GM23338 (cell line): ENCODE measurements at regions not wholly inside any gene's neighbourhood (a gene's known extent, or its start where the extent isn't known, plus 50 kb on each side); places are given as distances from the start of the nearest gene placed in this dataset.

Experiments used
- ATAC-seq: fragments of 200-7000 bp; cut with Tn5 transposase; 3 replicates; pipeline ENCODE4 v1.9.1; 2020
- DNase-seq: peaks from one replicate; pipeline ENCODE4 v3.0.0-alpha.2; 2015; ENCODE audit warnings: low spot score
- H2AFZ ChIP-seq: fragments of 200-600 bp; sonication (generic); 2 replicates; pipeline ENCODE4 v1.8.0; 2016; ENCODE audit warnings: antibody characterized with exemption, mild to moderate bottlenecking, moderate library complexity
- H3F3A ChIP-seq: fragments of 200-600 bp; sonication (generic); replicated peaks from 2 replicates; pipeline ENCODE4 v1.8.0; 2017; ENCODE audit warnings: antibody characterized with exemption, mixed run types, low read depth
- H3K27ac ChIP-seq: fragments of 200-600 bp; sonication (generic); 2 replicates; pipeline ENCODE4 v1.6.1; 2016; ENCODE audit warnings: low read depth
- H3K27me3 ChIP-seq: fragments of 200-600 bp; sonication (generic); 2 replicates; pipeline ENCODE4 v1.8.0; 2016; ENCODE audit warnings: mild to moderate bottlenecking, mixed run types, moderate library complexity; ENCODE audit not compliant: insufficient read depth
- H3K36me3 ChIP-seq: fragments of 200-600 bp; sonication (generic); 2 replicates; pipeline ENCODE4 v1.8.0; 2016; ENCODE audit warnings: mild to moderate bottlenecking; ENCODE audit not compliant: insufficient read depth
- H3K4me1 ChIP-seq: fragments of 200-600 bp; sonication (generic); 2 replicates; pipeline ENCODE4 v1.8.0; 2016; ENCODE audit warnings: mild to moderate bottlenecking, moderate library complexity; ENCODE audit not compliant: insufficient read depth
- H3K4me2 ChIP-seq: fragments of 200-600 bp; sonication (generic); 2 replicates; pipeline ENCODE4 v1.7.1; 2017; ENCODE audit warnings: mixed run types
- H3K4me3 ChIP-seq: fragments of 200-600 bp; sonication (generic); 2 replicates; pipeline ENCODE4 v1.6.1; 2016; ENCODE audit warnings: mixed run types
- H3K79me2 ChIP-seq: fragments of 200-600 bp; sonication (generic); replicated peaks from 2 replicates; pipeline ENCODE4 v1.8.0; 2017; ENCODE audit warnings: mild to moderate bottlenecking; ENCODE audit not compliant: insufficient read depth
- H3K9me2 ChIP-seq: fragments of 200-600 bp; sonication (generic); 2 replicates; pipeline ENCODE4 v1.8.0; 2017; ENCODE audit not compliant: insufficient read depth
- H4K20me1 ChIP-seq: fragments of 200-600 bp; sonication (generic); replicated peaks from 2 replicates; pipeline ENCODE4 v1.8.0; 2017; ENCODE audit warnings: mild to moderate bottlenecking; ENCODE audit not compliant: insufficient read depth
- H3K27ac Mint-ChIP-seq: 2 replicates; pipeline ENCODE4 v1.8.0; 2020; ENCODE audit warnings: inconsistent platforms, mild to moderate bottlenecking, moderate library complexity, mixed read lengths
- H3K27me3 Mint-ChIP-seq: 3 replicates; pipeline ENCODE4 v1.8.0; 2022; ENCODE audit warnings: low read depth, mild to moderate bottlenecking, moderate library complexity, mixed read lengths, inconsistent platforms; ENCODE audit not compliant: insufficient read depth, poor library complexity
- H3K36me3 Mint-ChIP-seq: 3 replicates; pipeline ENCODE4 v1.8.0; 2021; ENCODE audit warnings: low read depth, mild to moderate bottlenecking, inconsistent platforms, moderate library complexity, mixed read lengths
- H3K4me1 Mint-ChIP-seq: 3 replicates; pipeline ENCODE4 v1.8.0; 2020; ENCODE audit warnings: mild to moderate bottlenecking, inconsistent platforms, mixed read lengths
- H3K4me3 Mint-ChIP-seq: 3 replicates; pipeline ENCODE4 v1.8.0; 2021; ENCODE audit warnings: moderate library complexity, mild to moderate bottlenecking, inconsistent platforms, mixed read lengths
- H3K9me3 Mint-ChIP-seq: 3 replicates; pipeline ENCODE4 v1.8.0; 2020; ENCODE audit warnings: moderate library complexity, mild to moderate bottlenecking, inconsistent platforms, mixed read lengths
- ZNF462 ChIP-seq: fragments of 250-450 bp; sonication (Bioruptor Pico); IDR thresholded peaks from 2 replicates; pipeline ENCODE4 v1.5.0; 2020; ENCODE audit warnings: mild to moderate bottlenecking, moderate library complexity

GRCh38 chr5:105544300-105544699, 1981.7 kb upstream of the NUDT12 start:
- H3K27ac Mint-ChIP-seq, result no peak overlapping the region

More at GRCh38 chr5:105544300-105544699, 1981.7 kb upstream of the NUDT12 start:
- DNase-seq (no peak), ATAC-seq (no peak)
- no peaks in the 10 kb centered on the region for H3K36me3 ChIP-seq
- no peaks in the 10 kb centered on the region; the same call in 1 of the 2 replicates for H3K4me1 ChIP-seq
- TF ChIP-seq ZNF462 (CRISPR knock-in tag), result no peak
- no peaks in the 10 kb centered on the region for H4K20me1 ChIP-seq
- no peak overlapping the region for H3K4me3 ChIP-seq
- H3K36me3 Mint-ChIP-seq, result no peaks in the 10 kb centered on the region
- H3K4me1 Mint-ChIP-seq, result peaks cover 7% of the 10 kb centered on the region; the same call in 2 of the 3 replicates
- H3K9me3 Mint-ChIP-seq, result no peaks in the 10 kb centered on the region
- H3K4me3 Mint-ChIP-seq, result no peak overlapping the region
- H3F3A ChIP-seq, result no peaks in the 10 kb centered on the region
- no peak overlapping the region for H2AFZ ChIP-seq
- no peaks in the 10 kb centered on the region for H3K27me3 ChIP-seq
- H3K79me2 ChIP-seq, result no peaks in the 10 kb centered on the region
- H3K9me2 ChIP-seq, result no peaks in the 10 kb centered on the region
- H3K27ac ChIP-seq, result no peak overlapping the region
- H3K4me2 ChIP-seq, result no peak overlapping the region
- no peaks in the 10 kb centered on the region for H3K27me3 Mint-ChIP-seq
